ENCODE measurements at regions not wholly inside any gene's neighbourhood (a gene's known extent, or its start where the extent isn't known, plus 50 kb on each side); places are given as distances from the start of the nearest gene placed in this dataset.

- DNase-seq (ENCODE audit: insufficient read length, low spot score, missing footprints): no peak
- Histone ChIP-seq H3K9me3 (ENCODE audit: low read depth, low read length) (no peaks in the 10 kb centered on the region), H3K27ac (ENCODE audit: low read depth, low read length) (no peak overlapping the region), H3K4me3 (ENCODE audit: insufficient read depth, low read length) (no peak overlapping the region), H2AFZ (ENCODE audit: low read length) (no peak overlapping the region), H3K4me1 (ENCODE audit: insufficient read depth, low read length) (no peaks in the 10 kb centered on the region), H3K36me3 (ENCODE audit: insufficient read depth, low read length) (no peaks in the 10 kb centered on the region), H3K27me3 (ENCODE audit: insufficient read depth, low read length) (no peaks in the 10 kb centered on the region), H4K20me1 (ENCODE audit: insufficient read depth, low read length) (no peaks in the 10 kb centered on the region), H3K4me2 (ENCODE audit: insufficient read depth, low read length) (no peak overlapping the region), H3K79me2 (ENCODE audit: insufficient read depth, low read length) (no peaks in the 10 kb centered on the region)
- TF ChIP-seq CTCF (IDR thresholded peaks at IDR 0.05; ENCODE audit: extremely low read depth, low read depth, low read length): no peak
Measured at GRCh38 chr2:129864719-129865118, 114.7 kb upstream of the RAB6C start.

- H3K36me3 ChIP-seq (ENCODE audit: insufficient read depth, low read length): no peaks in the 10 kb centered on the region
- no peak for DNase-seq (ENCODE audit: insufficient read length, low spot score, missing footprints)
- H3K27me3 ChIP-seq (ENCODE audit: insufficient read depth, low read length): no peaks in the 10 kb centered on the region
- no peaks in the 10 kb centered on the region for H3K9me3 ChIP-seq (ENCODE audit: low read depth, low read length)
- no peak for TF ChIP-seq CTCF (IDR thresholded peaks at IDR 0.05; ENCODE audit: extremely low read depth, low read depth, low read length)
- H3K4me3 ChIP-seq (ENCODE audit: insufficient read depth, low read length): no peak overlapping the region
- no peak overlapping the region for H3K4me2 ChIP-seq (ENCODE audit: insufficient read depth, low read length)
- H3K79me2 ChIP-seq (ENCODE audit: insufficient read depth, low read length): no peaks in the 10 kb centered on the region
- H4K20me1 ChIP-seq (ENCODE audit: insufficient read depth, low read length): no peaks in the 10 kb centered on the region
- no peaks in the 10 kb centered on the region for H3K4me1 ChIP-seq (ENCODE audit: insufficient read depth, low read length)
- H2AFZ ChIP-seq (ENCODE audit: low read length): no peak overlapping the region
- no peak overlapping the region for H3K27ac ChIP-seq (ENCODE audit: low read depth, low read length)
Measured at GRCh38 chr2:129865976-129866375, 113.5 kb upstream of the RAB6C start.

- H3K4me1 ChIP-seq (ENCODE audit: insufficient read depth, low read length): no peaks in the 10 kb centered on the region
- DNase-seq (ENCODE audit: insufficient read length, low spot score, missing footprints): no peak
- H3K79me2 ChIP-seq (ENCODE audit: insufficient read depth, low read length): no peaks in the 10 kb centered on the region
- H3K9me3 ChIP-seq (ENCODE audit: low read depth, low read length): no peaks in the 10 kb centered on the region
- no peaks in the 10 kb centered on the region for H3K36me3 ChIP-seq (ENCODE audit: insufficient read depth, low read length)
- no peak overlapping the region for H3K27ac ChIP-seq (ENCODE audit: low read depth, low read length)
- no peaks in the 10 kb centered on the region for H4K20me1 ChIP-seq (ENCODE audit: insufficient read depth, low read length)
- no peaks in the 10 kb centered on the region for H3K27me3 ChIP-seq (ENCODE audit: insufficient read depth, low read length)
- no peak for TF ChIP-seq CTCF (IDR thresholded peaks at IDR 0.05; ENCODE audit: extremely low read depth, low read depth, low read length)
- no peak overlapping the region for H3K4me2 ChIP-seq (ENCODE audit: insufficient read depth, low read length)
- no peak overlapping the region for H2AFZ ChIP-seq (ENCODE audit: low read length)
- H3K4me3 ChIP-seq (ENCODE audit: insufficient read depth, low read length): no peak overlapping the region
Measured at GRCh38 chr2:129866391-129866790, 113.1 kb upstream of the RAB6C start.

GRCh38 chr2:129868151-129868550 is 111.3 kb upstream of the RAB6C start:
- Histone ChIP-seq H3K4me2 (ENCODE audit: insufficient read depth, low read length) (no peak overlapping the region), H3K27me3 (ENCODE audit: insufficient read depth, low read length) (no peaks in the 10 kb centered on the region), H2AFZ (ENCODE audit: low read length) (no peak overlapping the region), H3K4me1 (ENCODE audit: insufficient read depth, low read length) (no peaks in the 10 kb centered on the region), H4K20me1 (ENCODE audit: insufficient read depth, low read length) (no peaks in the 10 kb centered on the region), H3K27ac (ENCODE audit: low read depth, low read length) (no peak overlapping the region), H3K9me3 (ENCODE audit: low read depth, low read length) (no peaks in the 10 kb centered on the region), H3K4me3 (ENCODE audit: insufficient read depth, low read length) (no peak overlapping the region), H3K79me2 (ENCODE audit: insufficient read depth, low read length) (no peaks in the 10 kb centered on the region), H3K36me3 (ENCODE audit: insufficient read depth, low read length) (no peaks in the 10 kb centered on the region)
- no peak for DNase-seq (ENCODE audit: insufficient read length, low spot score, missing footprints)
- no peak for TF ChIP-seq CTCF (IDR thresholded peaks at IDR 0.05; ENCODE audit: extremely low read depth, low read depth, low read length)
